ENCODE measurements at regions not wholly inside any gene's neighbourhood (a gene's known extent, or its start where the extent isn't known, plus 50 kb on each side); places are given as distances from the start of the nearest gene placed in this dataset.

DNA sequence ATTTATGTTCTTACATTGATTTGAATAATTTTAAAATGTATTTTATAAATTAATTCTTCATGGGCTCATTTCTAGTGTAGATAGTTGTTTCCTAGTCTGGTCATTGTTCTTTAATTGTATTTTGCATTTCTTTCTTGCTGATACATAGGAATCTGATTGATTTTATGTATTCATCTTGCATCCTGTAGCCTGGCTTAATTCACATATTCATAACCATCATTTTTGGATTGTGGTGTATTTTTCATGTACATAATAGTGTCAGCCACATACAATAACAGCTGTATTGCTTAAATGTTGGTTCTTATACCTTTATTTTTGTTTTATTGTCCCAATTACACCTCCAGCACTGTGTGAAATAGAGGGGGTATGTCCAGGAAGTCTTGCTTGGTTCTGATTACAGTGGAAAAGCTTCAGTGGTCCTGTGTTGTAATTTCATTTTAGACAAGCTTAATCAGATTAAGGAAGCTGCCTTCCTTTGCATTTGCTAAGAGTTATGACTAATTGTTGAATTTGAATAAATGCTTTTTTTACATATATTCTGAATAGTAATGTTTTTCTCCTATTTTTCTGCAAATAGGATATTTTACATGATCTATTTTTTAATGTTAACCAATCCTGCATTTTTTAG, 103.7 kb downstream of the USP22 start:
- no peak for TF ChIP-seq POLR2A (IDR thresholded peaks at IDR 0.05; ENCODE audit: low read length)
- TF ChIP-seq GATA1 (IDR thresholded peaks at IDR 0.05; ENCODE audit: low read depth, low read length): no peak

All from erythroblast (primary cell).